ENCODE measurements at regions not wholly inside any gene's neighbourhood (a gene's known extent, or its start where the extent isn't known, plus 50 kb on each side); places are given as distances from the start of the nearest gene placed in this dataset.

DNA sequence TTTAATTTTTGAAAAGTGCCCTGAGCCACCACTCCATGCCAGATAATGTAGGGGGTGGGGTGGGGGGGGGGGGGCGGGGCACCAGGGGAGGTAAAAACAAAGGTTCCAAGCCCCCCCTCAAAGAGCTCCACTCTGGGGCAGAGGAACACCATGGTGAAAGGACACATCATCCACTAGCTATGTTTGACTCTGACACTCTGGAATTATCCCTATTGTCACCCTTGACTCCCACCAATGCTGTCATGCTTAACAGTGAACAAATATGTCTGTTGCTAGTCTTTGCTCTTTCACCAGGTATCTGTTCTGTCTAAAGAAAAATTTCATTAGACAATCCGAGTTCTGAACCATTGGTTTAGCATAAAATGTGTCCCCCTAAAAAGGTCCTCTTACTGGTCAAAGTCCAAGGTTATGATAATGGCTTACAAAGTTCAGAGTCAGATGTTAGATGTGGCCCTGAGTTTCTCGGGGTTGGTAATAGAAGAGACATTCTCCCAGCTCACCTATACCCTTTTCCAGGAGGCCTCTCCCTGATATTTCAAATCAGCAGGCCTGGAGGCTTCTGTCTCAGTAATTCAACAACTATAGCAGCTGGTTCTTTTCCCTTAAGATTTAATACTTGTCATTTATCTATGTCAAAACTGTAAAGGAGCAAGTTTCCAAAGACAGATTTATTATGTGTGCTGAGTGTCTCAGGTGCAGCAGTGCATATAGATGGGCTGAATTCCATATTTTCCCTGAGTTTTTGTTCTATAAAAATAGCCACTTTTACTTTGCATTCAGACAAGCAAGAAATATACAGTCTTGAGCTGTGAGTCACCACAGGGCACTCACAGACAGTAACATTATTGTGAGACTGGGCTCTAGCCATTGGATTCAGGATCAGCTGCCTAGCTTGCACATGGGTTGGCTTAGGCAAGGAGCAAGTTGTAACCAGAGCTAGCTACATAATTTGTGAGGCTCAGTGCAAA, 174.1 kb downstream of the CSNK2A3 start:
- TF ChIP-seq, protein P1, sequence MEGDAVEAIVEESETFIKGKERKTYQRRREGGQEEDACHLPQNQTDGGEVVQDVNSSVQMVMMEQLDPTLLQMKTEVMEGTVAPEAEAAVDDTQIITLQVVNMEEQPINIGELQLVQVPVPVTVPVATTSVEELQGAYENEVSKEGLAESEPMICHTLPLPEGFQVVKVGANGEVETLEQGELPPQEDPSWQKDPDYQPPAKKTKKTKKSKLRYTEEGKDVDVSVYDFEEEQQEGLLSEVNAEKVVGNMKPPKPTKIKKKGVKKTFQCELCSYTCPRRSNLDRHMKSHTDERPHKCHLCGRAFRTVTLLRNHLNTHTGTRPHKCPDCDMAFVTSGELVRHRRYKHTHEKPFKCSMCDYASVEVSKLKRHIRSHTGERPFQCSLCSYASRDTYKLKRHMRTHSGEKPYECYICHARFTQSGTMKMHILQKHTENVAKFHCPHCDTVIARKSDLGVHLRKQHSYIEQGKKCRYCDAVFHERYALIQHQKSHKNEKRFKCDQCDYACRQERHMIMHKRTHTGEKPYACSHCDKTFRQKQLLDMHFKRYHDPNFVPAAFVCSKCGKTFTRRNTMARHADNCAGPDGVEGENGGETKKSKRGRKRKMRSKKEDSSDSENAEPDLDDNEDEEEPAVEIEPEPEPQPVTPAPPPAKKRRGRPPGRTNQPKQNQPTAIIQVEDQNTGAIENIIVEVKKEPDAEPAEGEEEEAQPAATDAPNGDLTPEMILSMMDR (conservative IDR thresholded peaks at IDR 0.05; ENCODE audit: low read depth, low read length) = no peak
- no peak overlapping the region for H3K4me3 ChIP-seq (ENCODE audit: low read length)
- peak; percentile 89 for DNase-seq (ENCODE audit: low read depth)

DNA sequence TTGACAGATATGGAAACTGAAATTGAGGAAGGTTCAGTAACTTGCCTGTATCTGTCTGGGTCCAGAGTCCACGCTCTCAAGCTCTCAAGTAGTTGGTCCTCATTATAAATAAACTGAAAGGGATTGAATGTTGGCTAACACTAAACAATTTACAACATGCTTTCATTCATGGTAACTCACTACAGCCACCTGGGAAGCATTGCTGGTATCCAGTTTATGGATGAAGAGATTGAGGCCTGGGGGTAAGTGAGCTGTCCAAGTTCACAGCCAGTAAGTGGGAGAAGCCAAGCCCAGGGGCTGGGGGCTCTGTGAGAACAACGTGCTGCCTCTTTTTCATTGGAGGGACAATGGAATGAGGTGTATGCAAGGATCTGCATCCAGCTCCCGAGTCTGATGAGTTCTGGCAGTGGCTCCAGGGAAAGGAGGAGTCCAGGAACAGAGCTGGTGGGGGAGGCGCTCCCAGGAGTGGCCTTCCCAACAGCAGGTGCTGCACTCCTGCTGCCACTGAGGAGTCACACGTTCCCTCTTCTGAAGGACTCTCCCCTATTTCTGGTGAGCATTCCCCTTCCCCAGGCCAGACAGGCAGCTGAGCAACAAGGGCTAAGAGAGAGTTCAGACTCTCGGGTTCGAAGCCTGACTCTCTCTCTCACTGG, 175.8 kb downstream of the CSNK2A3 start:
- H3K4me3 ChIP-seq (ENCODE audit: low read length) = no peak overlapping the region
- DNase-seq (ENCODE audit: low read depth) = no peak
- TF ChIP-seq, protein P1 (conservative IDR thresholded peaks at IDR 0.05; ENCODE audit: low read depth, low read length) = no peak

DNA sequence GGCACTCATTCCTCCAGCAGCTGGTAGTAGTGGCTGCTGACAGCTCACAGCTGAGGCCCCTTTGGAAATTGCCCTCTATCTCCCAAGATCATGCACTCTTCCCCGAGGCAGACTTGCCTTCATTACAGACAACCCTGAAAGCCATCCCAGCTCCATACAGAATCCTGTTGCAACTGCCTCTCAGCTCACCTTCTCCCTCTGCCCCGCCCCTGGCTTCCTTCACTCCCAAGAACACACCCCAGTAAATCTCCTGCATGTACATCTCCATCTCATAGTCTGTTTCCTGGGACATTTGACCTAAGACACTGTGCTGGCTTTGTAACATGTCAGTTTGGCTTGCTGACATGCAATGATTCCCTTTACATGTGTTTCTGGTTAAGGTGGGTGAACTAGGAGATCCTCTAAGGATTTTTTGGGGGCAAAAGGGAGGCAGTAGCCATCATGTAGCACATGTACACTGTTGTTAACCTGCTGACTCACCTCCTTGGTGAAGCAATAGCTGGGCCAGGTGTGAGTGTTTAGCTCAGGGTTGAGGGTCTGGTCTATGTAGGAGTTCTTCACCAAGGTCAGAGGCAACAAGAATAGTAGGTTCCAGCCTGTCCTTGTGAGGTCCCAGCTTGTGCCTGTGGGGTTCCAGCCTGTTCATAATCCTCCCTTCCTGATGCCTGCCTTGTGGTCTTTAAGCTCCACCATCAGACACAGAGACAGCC, 179.6 kb downstream of the CSNK2A3 start:
- TF ChIP-seq, protein P1 (conservative IDR thresholded peaks at IDR 0.05; ENCODE audit: low read depth, low read length) = no peak
- DNase-seq (ENCODE audit: low read depth) = no peak
- H3K4me3 ChIP-seq (ENCODE audit: low read length) = no peak overlapping the region

DNA sequence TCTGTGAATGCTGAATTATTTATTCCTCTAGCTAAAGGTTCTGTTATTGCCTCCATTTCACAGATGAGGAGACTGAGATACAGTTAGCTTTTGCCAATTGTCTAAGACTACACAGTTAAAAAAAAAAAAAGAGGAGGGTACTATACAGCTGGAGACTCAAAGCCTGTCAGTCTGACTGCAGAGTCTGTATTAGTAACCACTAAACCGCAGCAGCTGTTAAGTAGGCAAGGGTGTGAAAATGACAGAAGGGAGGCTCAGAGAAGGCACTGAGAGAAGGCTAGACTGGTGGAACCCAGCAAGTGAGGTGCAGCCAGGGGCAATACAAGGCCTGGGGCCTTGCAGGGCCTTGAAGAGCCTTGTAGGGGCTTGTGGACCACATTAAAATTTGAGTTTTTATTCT, 181.2 kb downstream of the CSNK2A3 start:
- no peak for DNase-seq (ENCODE audit: low read depth)
- TF ChIP-seq, protein P1 (conservative IDR thresholded peaks at IDR 0.05; ENCODE audit: low read depth, low read length) = no peak
- H3K4me3 ChIP-seq (ENCODE audit: low read length) = no peak overlapping the region

DNA sequence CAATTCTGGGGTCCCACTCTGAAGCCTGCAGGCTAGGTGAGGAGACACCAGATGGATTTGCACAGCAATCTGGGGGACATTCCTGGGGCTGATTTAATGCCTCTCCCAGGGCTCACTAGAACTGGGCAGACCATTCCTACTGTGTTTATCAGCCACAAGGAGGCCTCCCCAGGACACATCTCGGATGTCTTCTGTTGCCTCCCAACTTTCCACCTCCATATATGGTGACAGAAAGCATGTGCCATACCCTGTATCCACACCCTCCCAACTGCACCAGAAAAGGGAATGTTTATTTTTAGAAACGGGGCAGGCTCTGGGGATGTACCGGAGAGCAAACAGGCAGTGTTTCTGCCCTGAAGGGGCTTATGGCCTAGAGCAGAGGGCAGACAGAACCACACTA, 181.8 kb downstream of the CSNK2A3 start:
- TF ChIP-seq, protein P1 (conservative IDR thresholded peaks at IDR 0.05; ENCODE audit: low read depth, low read length) = no peak
- H3K4me3 ChIP-seq (ENCODE audit: low read length) = no peak overlapping the region
- DNase-seq (ENCODE audit: low read depth) = no peak

DNA sequence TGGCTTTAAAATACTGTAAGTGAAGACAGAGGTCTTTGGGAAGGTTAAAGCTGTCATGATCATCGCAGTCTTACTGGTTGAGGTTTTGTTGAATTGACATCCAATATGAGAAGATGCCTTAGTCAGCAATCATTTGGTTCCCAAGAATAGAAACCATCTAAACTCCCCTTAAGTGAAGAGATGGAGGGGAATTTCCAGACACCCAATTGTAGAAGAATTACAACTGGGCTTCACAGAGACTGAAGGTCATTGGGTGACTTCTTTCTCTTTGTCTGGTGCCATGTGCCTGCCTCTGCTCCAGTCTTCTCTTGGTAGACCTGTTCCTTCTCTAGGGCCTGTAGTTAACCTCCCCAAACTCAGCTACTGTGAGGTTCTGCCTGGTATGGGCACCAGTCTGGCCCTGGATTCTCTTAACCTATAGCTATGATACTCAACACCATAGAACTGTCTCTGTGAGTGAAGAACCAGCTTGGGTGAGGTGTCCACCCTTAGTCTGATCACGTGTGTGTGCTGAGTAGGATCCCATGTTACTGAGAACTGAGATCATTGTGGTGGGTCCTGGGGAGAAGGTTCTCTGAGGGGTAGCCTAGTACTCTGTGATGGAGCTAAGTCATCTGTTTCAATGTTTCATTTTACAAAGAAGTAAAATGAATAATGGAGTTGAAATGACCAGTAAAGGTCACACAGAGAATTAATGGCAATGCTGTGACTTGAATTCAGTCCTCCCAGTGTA, 182.5 kb downstream of the CSNK2A3 start:
- H3K4me3 ChIP-seq (ENCODE audit: low read length) = no peak overlapping the region
- TF ChIP-seq, protein P1 (conservative IDR thresholded peaks at IDR 0.05; ENCODE audit: low read depth, low read length) = no peak
- DNase-seq (ENCODE audit: low read depth) = no peak
